HCT116 (cell line): ENCODE measurements at regions not wholly inside any gene's neighbourhood (a gene's known extent, or its start where the extent isn't known, plus 50 kb on each side); places are given as distances from the start of the nearest gene placed in this dataset.
A peak's percentile ranks its signal among the peaks of the same experiment; 100 is the strongest.

Experiments
- ATAC-seq: fragments of 200-7000 bp; cut with Tn5 transposase; 2 replicates; pipeline ENCODE4 v1.9.1; 2020; ENCODE audit warnings: mild to moderate bottlenecking, moderate library complexity
- BruUV-seq: library from RNA; stranded (reverse); fragments of 400-500 nt; replicated peaks from 2 replicates; lab custom pipeline; 2021; lab: Mats Ljungman, UMichigan
- CTCF ChIA-PET: fragments of 300-600 bp; sonication (Branson Sonifier 250); formaldehyde crosslinking; loops from one replicate; lab custom pipeline; 2021; ENCODE audit warnings: antibody characterized with exemption; lab: Charles Lee
- POLR2A ChIA-PET: fragments of 300-600, 350-600 bp; sonication (Branson Sonifier 250); formaldehyde crosslinking; loops from one replicate; lab custom pipeline; 2021; ENCODE audit warnings: antibody characterized with exemption; lab: Charles Lee
- RAD21 ChIA-PET, 2 experiments: fragments of 300-600 bp; sonication (Branson Sonifier 250); formaldehyde crosslinking; loops; one replicate each; lab custom pipeline; 2023; ENCODE audit warnings: low total read pairs in 2 of 2; ENCODE audit not compliant: uncharacterized antibody in 2 of 2, unreplicated experiment in 2 of 2, low non-redundant PET in 1 of 2; lab: Charles Lee
- DNase-seq: peaks from one replicate; pipeline ENCODE4 v3.0.0-alpha.2; 2010; ENCODE audit warnings: low read depth, low spot score
- H2AFZ ChIP-seq: fragments of 200-600 bp; shearing (Covaris generic), sonication (generic); 2 replicates; pipeline ENCODE4 v1.6.1; 2017; ENCODE audit warnings: low read depth, mixed run types, mixed read lengths, antibody characterized with exemption, low read length; ENCODE audit not compliant: poor library complexity, severe bottlenecking
- H3K27ac ChIP-seq: 2 replicates; pipeline ENCODE4 v1.5.1; 2012; ENCODE audit warnings: low read depth, low read length
- H3K27me3 ChIP-seq: fragments of 200-600 bp; sonication (generic); 2 replicates; pipeline ENCODE4 v1.6.1; 2016; ENCODE audit warnings: mixed run types, low read length, mixed read lengths; ENCODE audit not compliant: insufficient read depth
- H3K36me3 ChIP-seq, 2 experiments: fragments of 200-500 bp in 1 of 2; fragments of 200-600 bp in 1 of 2; sonication (Bioruptor generic) in 1 of 2; sonication (generic) in 1 of 2; 2 replicates each; pipeline versions ENCODE4 v1.5.1 to v1.6.1; 2014 to 2016; ENCODE audit warnings: low read length in 2 of 2, inconsistent platforms in 1 of 2, mixed read lengths in 1 of 2, mixed run types in 1 of 2; ENCODE audit not compliant: insufficient read depth in 2 of 2, control insufficient read depth in 1 of 2
- H3K4me1 ChIP-seq, 2 experiments: fragments of 200-600 bp in 1 of 2; sonication (generic) in 1 of 2; 2 replicates each; pipeline versions ENCODE4 v1.5.1 to v1.6.1; 2012 to 2017; ENCODE audit warnings: low read length in 2 of 2, inconsistent platforms in 1 of 2, mild to moderate bottlenecking in 1 of 2, mixed read lengths in 1 of 2, mixed run types in 1 of 2, moderate library complexity in 1 of 2; ENCODE audit not compliant: insufficient read depth in 2 of 2, control insufficient read depth in 1 of 2
- H3K4me2 ChIP-seq: fragments of 200-600 bp; sonication (generic); 2 replicates; pipeline ENCODE4 v1.6.1; 2017; ENCODE audit warnings: mixed run types, low read length, mixed read lengths
- H3K4me3 ChIP-seq, 2 experiments: fragments of 200-600 bp in 1 of 2; sonication (generic) in 1 of 2; replicated peaks in 1 of 2; 2 replicates each; pipeline ENCODE4 v1.5.1; 2011 to 2016; ENCODE audit warnings: low read length in 2 of 2, control low read depth in 1 of 2, low read depth in 1 of 2, mild to moderate bottlenecking in 1 of 2, mixed read lengths in 1 of 2, mixed run types in 1 of 2
- H3K79me2 ChIP-seq: fragments of 200-600 bp; sonication (generic); 2 replicates; pipeline ENCODE4 v1.6.1; 2017; ENCODE audit warnings: mild to moderate bottlenecking, mixed run types, low read length, moderate library complexity, mixed read lengths; ENCODE audit not compliant: insufficient read depth
- H3K9ac ChIP-seq: fragments of 200-600 bp; sonication (generic); 2 replicates; pipeline ENCODE4 v1.6.1; 2016; ENCODE audit warnings: low read length, mixed read lengths
- H3K9me2 ChIP-seq: fragments of 200-600 bp; sonication (generic), shearing (Covaris generic); 2 replicates; pipeline ENCODE4 v1.6.1; 2017; ENCODE audit warnings: mixed run types, mild to moderate bottlenecking, moderate library complexity; ENCODE audit not compliant: insufficient read depth
- H3K9me3 ChIP-seq, 2 experiments: fragments of 200-500 bp in 1 of 2; fragments of 200-600 bp in 1 of 2; sonication (Bioruptor generic) in 1 of 2; sonication (generic) in 1 of 2; 2 replicates each; pipeline ENCODE4 v1.6.1; 2014 to 2017; ENCODE audit warnings: low read length in 2 of 2, mixed read lengths in 2 of 2, inconsistent platforms in 1 of 2, low read depth in 1 of 2, mild to moderate bottlenecking in 1 of 2, mixed run types in 1 of 2, moderate library complexity in 1 of 2; ENCODE audit not compliant: control insufficient read depth in 1 of 2, insufficient read depth in 1 of 2
- H4K20me1 ChIP-seq: fragments of 200-600 bp; sonication (generic), shearing (Covaris generic); 2 replicates; pipeline ENCODE4 v1.6.1; 2017; ENCODE audit warnings: mixed run types, mild to moderate bottlenecking, moderate library complexity; ENCODE audit not compliant: insufficient read depth
- CBX3 ChIP-seq: IDR thresholded peaks from 2 replicates; pipeline ENCODE4 v1.6.1; 2012; ENCODE audit warnings: low read depth
- CEBPB ChIP-seq: IDR thresholded peaks from 2 replicates; pipeline ENCODE4 v1.6.1; 2012; ENCODE audit warnings: low read depth
- EGR1 ChIP-seq: IDR thresholded peaks from 2 replicates; pipeline ENCODE4 v1.6.1; 2012; ENCODE audit warnings: low read depth
- EZH2phosphoT487 ChIP-seq: fragments of 200-600 bp; IDR thresholded peaks from 2 replicates; pipeline ENCODE4 v1.6.1; 2018; ENCODE audit warnings: antibody characterized with exemption, borderline replicate concordance
- POLR2A ChIP-seq: IDR thresholded peaks from 2 replicates; pipeline ENCODE4 v1.7.0; 2011; ENCODE audit warnings: borderline replicate concordance; ENCODE audit not compliant: insufficient read depth, insufficient read length; ENCODE audit errors: extremely low read depth
- SIN3A ChIP-seq: IDR thresholded peaks from 2 replicates; pipeline ENCODE4 v1.6.1; 2012; ENCODE audit warnings: low read depth
- SP1 ChIP-seq: IDR thresholded peaks from 2 replicates; pipeline ENCODE4 v1.6.1; 2012; ENCODE audit warnings: low read depth
- SRF ChIP-seq: IDR thresholded peaks from 2 replicates; pipeline ENCODE4 v1.6.1; 2012; ENCODE audit warnings: low read depth
- TCF7L2 ChIP-seq: IDR thresholded peaks from 2 replicates; pipeline ENCODE4 v1.7.0; 2011; ENCODE audit warnings: borderline replicate concordance, inconsistent platforms; ENCODE audit not compliant: insufficient read depth, insufficient read length; ENCODE audit errors: extremely low read depth
- ZFX ChIP-seq: fragments of 450-650 bp; IDR thresholded peaks from 2 replicates; pipeline ENCODE4 v1.6.1; 2017
- ZNF274 ChIP-seq: fragments of 200-500 bp; sonication (Bioruptor generic); IDR thresholded peaks from 2 replicates; pipeline ENCODE4 v1.6.1; 2014; ENCODE audit warnings: mild to moderate bottlenecking, low read depth, low read length, inconsistent platforms
- intact Hi-C: fragments of 100-400 bp; cut with micrococcal nuclease; formaldehyde crosslinking; loops from 2 replicates; pipeline ENCODE4 v1.10.0; 2022
- TF ChIP-seq, protein P1 (sequence below): IDR thresholded peaks from 2 replicates; pipeline ENCODE4 v1.6.1; 2011; ENCODE audit warnings: mild to moderate bottlenecking, low read length, moderate library complexity; ENCODE audit not compliant: insufficient replicate concordance; ENCODE audit errors: extremely low read depth
- TF ChIP-seq, protein P2 (sequence below): IDR thresholded peaks from 2 replicates; pipeline ENCODE4 v1.6.1; 2012; ENCODE audit warnings: low read depth
- TF ChIP-seq, protein P3 (sequence below): IDR thresholded peaks from 2 replicates; pipeline ENCODE4 v1.6.1; 2012

DNA sequence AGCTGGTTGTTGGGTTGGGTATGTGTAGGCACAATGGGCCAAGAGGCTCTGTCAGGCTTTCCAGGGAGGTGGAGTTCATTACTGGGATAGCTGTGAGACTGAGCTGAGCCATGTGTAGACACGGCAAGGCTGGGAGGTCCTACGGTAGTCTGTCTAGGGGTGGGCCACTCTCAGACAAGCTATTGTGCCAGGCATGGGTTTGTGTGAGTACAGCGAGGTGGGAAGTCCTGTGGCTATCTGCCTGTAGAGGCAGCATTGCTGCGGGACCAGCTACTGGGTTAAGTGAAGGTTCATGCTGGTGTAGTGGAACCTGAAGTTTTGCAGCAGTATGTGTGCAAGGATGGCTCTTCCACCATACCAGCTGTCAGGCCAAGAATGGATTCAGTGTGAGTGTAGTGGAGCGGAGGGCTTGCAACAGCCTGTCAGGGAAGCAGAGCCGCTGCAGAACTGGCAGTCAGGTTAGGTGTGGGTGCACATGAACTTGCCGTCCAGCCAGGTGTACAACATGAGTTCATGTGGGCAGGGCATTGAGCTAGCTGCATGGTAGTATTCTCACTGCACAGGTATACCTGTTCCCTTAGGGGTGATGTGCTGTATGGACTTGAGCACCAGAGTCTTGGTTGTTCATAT lies 78.0 kb upstream of the CENPW start:
- ChIA-PET CTCF (no interaction called here), RAD21 (no interaction called here), POLR2A (no interaction called here)
- no peak overlapping the region for H3K4me2 ChIP-seq
- no peak overlapping the region for H3K27ac ChIP-seq
- H3K36me3 ChIP-seq: no peaks in the 10 kb centered on the region
- no TSS peak for BruUV-seq
- no peaks in the 10 kb centered on the region for H3K9me3 ChIP-seq
- no peaks in the 10 kb centered on the region for H3K27me3 ChIP-seq
- intact Hi-C loops: no loop called here
- DNase-seq: no peak
- TF ChIP-seq TCF7L2 (no peak), EZH2phosphoT487 (no peak), SIN3A (no peak), ZNF274 (no peak), POLR2A (no peak), ZFX (no peak), SP1 (no peak), CBX3 (no peak), EGR1 (no peak), CEBPB (no peak), SRF (no peak)
- TF ChIP-seq, protein P1, sequence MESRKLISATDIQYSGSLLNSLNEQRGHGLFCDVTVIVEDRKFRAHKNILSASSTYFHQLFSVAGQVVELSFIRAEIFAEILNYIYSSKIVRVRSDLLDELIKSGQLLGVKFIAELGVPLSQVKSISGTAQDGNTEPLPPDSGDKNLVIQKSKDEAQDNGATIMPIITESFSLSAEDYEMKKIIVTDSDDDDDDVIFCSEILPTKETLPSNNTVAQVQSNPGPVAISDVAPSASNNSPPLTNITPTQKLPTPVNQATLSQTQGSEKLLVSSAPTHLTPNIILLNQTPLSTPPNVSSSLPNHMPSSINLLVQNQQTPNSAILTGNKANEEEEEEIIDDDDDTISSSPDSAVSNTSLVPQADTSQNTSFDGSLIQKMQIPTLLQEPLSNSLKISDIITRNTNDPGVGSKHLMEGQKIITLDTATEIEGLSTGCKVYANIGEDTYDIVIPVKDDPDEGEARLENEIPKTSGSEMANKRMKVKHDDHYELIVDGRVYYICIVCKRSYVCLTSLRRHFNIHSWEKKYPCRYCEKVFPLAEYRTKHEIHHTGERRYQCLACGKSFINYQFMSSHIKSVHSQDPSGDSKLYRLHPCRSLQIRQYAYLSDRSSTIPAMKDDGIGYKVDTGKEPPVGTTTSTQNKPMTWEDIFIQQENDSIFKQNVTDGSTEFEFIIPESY: no peak
- TF ChIP-seq, protein P2, sequence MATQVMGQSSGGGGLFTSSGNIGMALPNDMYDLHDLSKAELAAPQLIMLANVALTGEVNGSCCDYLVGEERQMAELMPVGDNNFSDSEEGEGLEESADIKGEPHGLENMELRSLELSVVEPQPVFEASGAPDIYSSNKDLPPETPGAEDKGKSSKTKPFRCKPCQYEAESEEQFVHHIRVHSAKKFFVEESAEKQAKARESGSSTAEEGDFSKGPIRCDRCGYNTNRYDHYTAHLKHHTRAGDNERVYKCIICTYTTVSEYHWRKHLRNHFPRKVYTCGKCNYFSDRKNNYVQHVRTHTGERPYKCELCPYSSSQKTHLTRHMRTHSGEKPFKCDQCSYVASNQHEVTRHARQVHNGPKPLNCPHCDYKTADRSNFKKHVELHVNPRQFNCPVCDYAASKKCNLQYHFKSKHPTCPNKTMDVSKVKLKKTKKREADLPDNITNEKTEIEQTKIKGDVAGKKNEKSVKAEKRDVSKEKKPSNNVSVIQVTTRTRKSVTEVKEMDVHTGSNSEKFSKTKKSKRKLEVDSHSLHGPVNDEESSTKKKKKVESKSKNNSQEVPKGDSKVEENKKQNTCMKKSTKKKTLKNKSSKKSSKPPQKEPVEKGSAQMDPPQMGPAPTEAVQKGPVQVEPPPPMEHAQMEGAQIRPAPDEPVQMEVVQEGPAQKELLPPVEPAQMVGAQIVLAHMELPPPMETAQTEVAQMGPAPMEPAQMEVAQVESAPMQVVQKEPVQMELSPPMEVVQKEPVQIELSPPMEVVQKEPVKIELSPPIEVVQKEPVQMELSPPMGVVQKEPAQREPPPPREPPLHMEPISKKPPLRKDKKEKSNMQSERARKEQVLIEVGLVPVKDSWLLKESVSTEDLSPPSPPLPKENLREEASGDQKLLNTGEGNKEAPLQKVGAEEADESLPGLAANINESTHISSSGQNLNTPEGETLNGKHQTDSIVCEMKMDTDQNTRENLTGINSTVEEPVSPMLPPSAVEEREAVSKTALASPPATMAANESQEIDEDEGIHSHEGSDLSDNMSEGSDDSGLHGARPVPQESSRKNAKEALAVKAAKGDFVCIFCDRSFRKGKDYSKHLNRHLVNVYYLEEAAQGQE: no peak
- TF ChIP-seq, protein P3, sequence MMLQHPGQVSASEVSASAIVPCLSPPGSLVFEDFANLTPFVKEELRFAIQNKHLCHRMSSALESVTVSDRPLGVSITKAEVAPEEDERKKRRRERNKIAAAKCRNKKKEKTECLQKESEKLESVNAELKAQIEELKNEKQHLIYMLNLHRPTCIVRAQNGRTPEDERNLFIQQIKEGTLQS: no peak
- ATAC-seq: peak; percentile 25; the same call in 1 of the 2 replicates
- no peak overlapping the region for H2AFZ ChIP-seq
- no peaks in the 10 kb centered on the region for H4K20me1 ChIP-seq
- no peaks in the 10 kb centered on the region for H3K79me2 ChIP-seq
- no peaks in the 10 kb centered on the region for H3K4me1 ChIP-seq
- no peaks in the 10 kb centered on the region for H3K9me2 ChIP-seq
- H3K9ac ChIP-seq: no peak overlapping the region
- no peak overlapping the region for H3K4me3 ChIP-seq
